H1 (cell line): ENCODE measurements at regions not wholly inside any gene's neighbourhood (a gene's known extent, or its start where the extent isn't known, plus 50 kb on each side); places are given as distances from the start of the nearest gene placed in this dataset.

Experiments used
- CTCF ChIA-PET: fragments of 300-600 bp; sonication (Branson Sonifier 250); formaldehyde crosslinking; loops from one replicate; lab custom pipeline; 2021; ENCODE audit not compliant: partially characterized antibody; lab: Charles Lee
- POLR2A ChIA-PET: fragments of 300-600 bp; sonication (Branson Sonifier 250); formaldehyde crosslinking; loops from one replicate; lab custom pipeline; 2021; ENCODE audit warnings: inconsistent platforms; ENCODE audit not compliant: partially characterized antibody; lab: Charles Lee
- DNase-seq, 2 experiments: peaks; one replicate each; pipeline versions ENCODE4 v3.0.0 to v3.0.0-alpha.2; 2010 to 2022; ENCODE audit warnings: low spot score in 2 of 2, low read depth in 1 of 2, mixed read lengths in 1 of 2
- FAIRE-seq: peaks from 2 replicates; lab custom pipeline; 2011; peaks lifted over from hg19 to GRCh38; lab: Jason Lieb, UNC
- H2AFZ ChIP-seq: 2 replicates; pipeline ENCODE4 v1.8.1; 2012; ENCODE audit warnings: low read length, inconsistent platforms
- H2AK5ac ChIP-seq: 2 replicates; pipeline ENCODE4 v1.6.1; 2013; ENCODE audit warnings: low read depth, low read length
- H2BK120ac ChIP-seq: replicated peaks from 2 replicates; pipeline ENCODE3; 2013; ENCODE audit warnings: low read depth, low read length, inconsistent platforms
- H2BK12ac ChIP-seq: 2 replicates; pipeline ENCODE4 v1.6.1; 2013; ENCODE audit warnings: low read depth, low read length
- H2BK15ac ChIP-seq: 2 replicates; pipeline ENCODE4 v1.6.1; 2013; ENCODE audit warnings: low read length
- H2BK20ac ChIP-seq: 2 replicates; pipeline ENCODE4 v1.6.1; 2013; ENCODE audit warnings: low read length
- H2BK5ac ChIP-seq: 2 replicates; pipeline ENCODE4 v1.6.1; 2013; ENCODE audit warnings: low read depth, low read length
- H3K14ac ChIP-seq: 2 replicates; pipeline ENCODE4 v1.6.1; 2013; ENCODE audit warnings: inconsistent platforms; ENCODE audit not compliant: insufficient read length
- H3K18ac ChIP-seq: 2 replicates; pipeline ENCODE4 v1.6.1; 2013; ENCODE audit warnings: low read length; ENCODE audit errors: extremely low read depth
- H3K23ac ChIP-seq: 2 replicates; pipeline ENCODE4 v1.6.1; 2013; ENCODE audit warnings: inconsistent platforms; ENCODE audit not compliant: insufficient read length
- H3K23me2 ChIP-seq: 2 replicates; pipeline ENCODE4 v1.6.1; 2013; ENCODE audit warnings: low read depth, low read length
- H3K27ac ChIP-seq: 2 replicates; pipeline ENCODE4 v1.6.1; 2011; ENCODE audit warnings: low read depth, low read length, inconsistent platforms
- H3K27me3 ChIP-seq, 4 experiments: replicated peaks in 1 of 4; 1 replicate in 1 of 4; 2 replicates in 3 of 4; pipeline versions ENCODE4 v1.6.1 to v1.8.1; 2011 to 2013; ENCODE audit warnings: low read length in 3 of 4, mild to moderate bottlenecking in 3 of 4, inconsistent platforms in 2 of 4, mixed read lengths in 2 of 4, moderate library complexity in 1 of 4; ENCODE audit not compliant: control insufficient read depth in 3 of 4, insufficient read depth in 3 of 4; ENCODE audit errors: extremely low read depth in 1 of 4
- H3K36me3 ChIP-seq, 4 experiments: 2 replicates each; pipeline versions ENCODE4 v1.6.1 to v1.8.1; 2011 to 2013; ENCODE audit warnings: mild to moderate bottlenecking in 4 of 4, low read length in 3 of 4, moderate library complexity in 2 of 4, control low read depth in 1 of 4, inconsistent platforms in 1 of 4; ENCODE audit not compliant: insufficient read depth in 4 of 4, control insufficient read depth in 2 of 4
- H3K4ac ChIP-seq: replicated peaks from 2 replicates; pipeline ENCODE3; 2013; ENCODE audit warnings: low read length, low read depth, mixed read lengths, inconsistent platforms; ENCODE audit not compliant: insufficient read length
- H3K4me1 ChIP-seq, 4 experiments: replicated peaks in 1 of 4; 1 replicate in 1 of 4; 2 replicates in 3 of 4; pipeline versions ENCODE4 v1.6.1 to v1.8.1; 2011 to 2013; ENCODE audit warnings: low read length in 3 of 4, inconsistent platforms in 2 of 4, mixed read lengths in 1 of 4; ENCODE audit not compliant: insufficient read depth in 4 of 4, control insufficient read depth in 3 of 4
- H3K4me2 ChIP-seq, 2 experiments: 2 replicates each; pipeline versions ENCODE4 v1.6.1 to v1.8.1; 2011 to 2013; ENCODE audit warnings: low read depth in 2 of 2, low read length in 2 of 2, control low read depth in 1 of 2, inconsistent platforms in 1 of 2, mild to moderate bottlenecking in 1 of 2; ENCODE audit not compliant: insufficient read depth in 1 of 2
- H3K4me3 ChIP-seq, 4 experiments: fragments of 200-600, 300-600 bp in 1 of 4; sonication (generic), shearing (Covaris generic), sonication (Bioruptor Twin) in 1 of 4; 2 replicates each; pipeline versions ENCODE4 v1.5.1 to v1.8.1; 2011 to 2016; ENCODE audit warnings: low read length in 4 of 4, low read depth in 3 of 4, control low read depth in 2 of 4, inconsistent platforms in 2 of 4, mild to moderate bottlenecking in 2 of 4, mixed read lengths in 1 of 4, moderate library complexity in 1 of 4; ENCODE audit not compliant: insufficient read depth in 2 of 4; ENCODE audit errors: extremely low read depth in 1 of 4
- H3K56ac ChIP-seq: replicated peaks from 2 replicates; pipeline ENCODE3; 2013; ENCODE audit warnings: low read depth, mild to moderate bottlenecking, mixed read lengths, low read length, inconsistent platforms; ENCODE audit not compliant: insufficient read length
- H3K79me1 ChIP-seq: 2 replicates; pipeline ENCODE4 v1.6.1; 2013; ENCODE audit warnings: low read depth, low read length, control low read depth
- H3K79me2 ChIP-seq, 2 experiments: 2 replicates each; pipeline versions ENCODE4 v1.6.1 to v1.8.1; 2012 to 2013; ENCODE audit warnings: low read length in 2 of 2, mild to moderate bottlenecking in 2 of 2, inconsistent platforms in 1 of 2; ENCODE audit not compliant: insufficient read depth in 2 of 2, control insufficient read depth in 1 of 2
- H3K9ac ChIP-seq, 4 experiments: replicated peaks in 1 of 4; 1 replicate in 1 of 4; 2 replicates in 3 of 4; pipeline versions ENCODE4 v1.6.1 to v1.8.1; 2011 to 2013; ENCODE audit warnings: low read depth in 3 of 4, low read length in 3 of 4, control low read depth in 2 of 4, mild to moderate bottlenecking in 2 of 4, moderate library complexity in 2 of 4, inconsistent platforms in 1 of 4; ENCODE audit errors: extremely low read depth in 1 of 4
- H3K9me3 ChIP-seq, 2 experiments: 2 replicates each; pipeline versions ENCODE4 v1.6.1 to v1.8.1; 2012 to 2013; ENCODE audit warnings: mild to moderate bottlenecking in 2 of 2, moderate library complexity in 2 of 2, control low read depth in 1 of 2, inconsistent platforms in 1 of 2, low read depth in 1 of 2, low read length in 1 of 2, mixed read lengths in 1 of 2; ENCODE audit not compliant: insufficient read depth in 2 of 2
- H4K20me1 ChIP-seq, 2 experiments: replicated peaks in 1 of 2; 2 replicates each; pipeline versions ENCODE3 to v1.8.1; 2011 to 2013; ENCODE audit warnings: inconsistent platforms in 2 of 2, low read length in 2 of 2, mild to moderate bottlenecking in 1 of 2; ENCODE audit not compliant: insufficient read depth in 2 of 2, control insufficient read depth in 1 of 2
- H4K5ac ChIP-seq: 2 replicates; pipeline ENCODE4 v1.6.1; 2013; ENCODE audit warnings: low read length, low read depth, mixed read lengths, inconsistent platforms; ENCODE audit not compliant: insufficient read length
- H4K8ac ChIP-seq: 2 replicates; pipeline ENCODE4 v1.8.0; 2013; ENCODE audit warnings: mild to moderate bottlenecking, moderate library complexity, low read length, inconsistent platforms; ENCODE audit not compliant: insufficient read depth; ENCODE audit errors: extremely low read depth
- H4K91ac ChIP-seq: replicated peaks from 2 replicates; pipeline ENCODE3; 2013; ENCODE audit warnings: low read length, mixed read lengths, inconsistent platforms; ENCODE audit not compliant: insufficient read length
- GTF2F1 ChIP-seq: IDR thresholded peaks from 2 replicates; pipeline ENCODE4 v1.6.1; 2012; ENCODE audit warnings: low read depth, low read length, improper control_type of control experiment, borderline replicate concordance
- HDAC2 ChIP-seq, 2 experiments: fragments of 300-600 bp in 1 of 2; sonication (generic) in 1 of 2; IDR thresholded peaks; 2 replicates each; pipeline ENCODE4 v1.6.1; 2011 to 2012; ENCODE audit warnings: low read depth in 2 of 2, low read length in 2 of 2, mild to moderate bottlenecking in 2 of 2, moderate library complexity in 2 of 2, borderline replicate concordance in 1 of 2, inconsistent platforms in 1 of 2
- SP2 ChIP-seq: IDR thresholded peaks from 2 replicates; pipeline ENCODE4 v1.6.1; 2012; ENCODE audit warnings: mild to moderate bottlenecking, low read length, inconsistent platforms
- ZNF274 ChIP-seq: IDR thresholded peaks from 2 replicates; pipeline ENCODE4 v1.7.0; 2012; ENCODE audit warnings: low read length, borderline replicate concordance; ENCODE audit errors: extremely low read depth
- WGBS, 2 experiments: shearing (Covaris generic) in 1 of 2; methylation state at CpG; one replicate each; pipeline versions ENCODE4 v1.1.6 to v1.1.7; 2013 to 2015; ENCODE audit warnings: low lambda C conversion rate in 2 of 2, mixed read lengths in 2 of 2, inconsistent platforms in 1 of 2, low coverage in 1 of 2, missing lambda C conversion rate in 1 of 2; ENCODE audit not compliant: insufficient replicate concordance in 2 of 2, insufficient coverage in 1 of 2, insufficient read length in 1 of 2; ENCODE audit errors: extremely low coverage in 1 of 2, missing lambda C conversion rate in 1 of 2; 5-methylcytosine and 5-hydroxymethylcytosine counted together

DNA sequence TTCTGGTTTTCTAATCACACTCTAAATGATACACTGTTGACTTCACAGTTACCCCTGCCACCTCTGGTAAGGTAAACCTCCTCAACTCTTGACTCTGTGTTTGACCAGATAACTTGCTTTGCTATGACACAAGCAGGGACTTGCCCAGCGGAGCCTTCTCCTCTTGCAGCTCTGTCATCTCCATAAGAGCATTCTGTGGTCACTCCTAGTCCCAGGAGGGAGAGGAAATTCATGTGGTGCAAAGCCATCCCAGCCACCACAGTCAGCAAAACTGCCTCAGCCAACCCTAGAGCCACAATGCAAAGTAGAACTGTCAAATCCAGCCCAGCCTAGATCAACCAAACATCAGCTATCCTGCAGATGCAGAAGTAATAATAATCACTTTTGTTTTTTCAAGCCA is 144.7 kb upstream of the GADL1 start:
- Histone ChIP-seq H2AFZ (no peak overlapping the region), H4K20me1 (no peaks in the 10 kb centered on the region), H3K4me1 (peaks cover 0 to 7% (median 0%) of the 10 kb centered on the region in 4 experiments; a peak in 2 of 7 replicates)
- no peak for TF ChIP-seq SP2
- no peak for TF ChIP-seq ZNF274
- TF ChIP-seq GTF2F1: no peak
- no peak for TF ChIP-seq HDAC2 (IDR thresholded peaks at IDR 0.05; ENCODE audit: borderline replicate concordance in 1 of 2, low read depth in 2 of 2, low read length in 2 of 2)
- TF ChIP-seq, all 59 proteins: peak for 0
- H3K9me3 ChIP-seq: peaks cover 0 to 7% of the 10 kb centered on the region in 2 experiments; a peak in 1 of 4 replicates
- no peaks in the 10 kb centered on the region for H3K27me3 ChIP-seq
- DNase-seq: no peak
- no peak overlapping the region for H3K4ac ChIP-seq
- no peak overlapping the region for H3K23ac ChIP-seq
- H3K79me1 ChIP-seq: no peaks in the 10 kb centered on the region
- H3K4me2 ChIP-seq: no peak overlapping the region
- H2AK5ac ChIP-seq: no peak overlapping the region
- H2BK20ac ChIP-seq: no peak overlapping the region
- no peak overlapping the region for H2BK15ac ChIP-seq
- H3K79me2 ChIP-seq: no peaks in the 10 kb centered on the region
- no peak for FAIRE-seq
- H2BK120ac ChIP-seq: no peak overlapping the region
- H2BK12ac ChIP-seq: no peak overlapping the region
- 94% methylated on average over 1 of the region's 1 CpG; no CpG with 5 or more reads in 1 of the 2 experiments for WGBS, 2 experiments
- no peak overlapping the region for H4K8ac ChIP-seq
- no peak overlapping the region for H3K9ac ChIP-seq
- H4K5ac ChIP-seq: no peak overlapping the region
- no peak overlapping the region for H3K18ac ChIP-seq
- no peak overlapping the region for H3K14ac ChIP-seq
- H3K4me3 ChIP-seq: no peak overlapping the region
- H4K91ac ChIP-seq: no peak overlapping the region
- ChIA-PET CTCF (interaction anchor here (0.6 to 1.1 kb wide), 3 partner anchors 9 to 25 kb away, joined by 3 read pairs; no protein-coding TSS in a partner anchor), POLR2A (no interaction called here)
- no peaks in the 10 kb centered on the region for H3K23me2 ChIP-seq
- H3K36me3 ChIP-seq: no peaks in the 10 kb centered on the region
- H2BK5ac ChIP-seq: no peak overlapping the region
- no peak overlapping the region for H3K27ac ChIP-seq
- no peak overlapping the region for H3K56ac ChIP-seq
